Caco-2 (cell line): ENCODE measurements at regions not wholly inside any gene's neighbourhood (a gene's known extent, or its start where the extent isn't known, plus 50 kb on each side); places are given as distances from the start of the nearest gene placed in this dataset.

Experiments
- BruUV-seq: library from RNA; stranded (reverse); fragments of 400-500 nt; replicated peaks from 2 replicates; lab custom pipeline; 2021; lab: Mats Ljungman, UMichigan
- CTCF ChIA-PET: fragments of 300-600 bp; sonication (Branson Sonifier 250); formaldehyde crosslinking; loops from one replicate; lab custom pipeline; 2022; ENCODE audit warnings: antibody characterized with exemption; lab: Charles Lee
- POLR2A ChIA-PET: fragments of 300-600 bp; sonication (Branson Sonifier 250); formaldehyde crosslinking; loops from one replicate; lab custom pipeline; 2022; ENCODE audit warnings: antibody characterized with exemption; lab: Charles Lee
- DNase-seq, 2 experiments: peaks; one replicate each; pipeline versions ENCODE4 v3.0.0 to v3.0.0-alpha.2; 2020 to 2022
- H3K27me3 ChIP-seq: replicated peaks from 2 replicates; pipeline ENCODE4 v1.6.0; 2011; ENCODE audit warnings: low read length; ENCODE audit not compliant: control insufficient read depth, insufficient read depth
- H3K36me3 ChIP-seq: 2 replicates; pipeline ENCODE4 v1.5.1; 2011; ENCODE audit warnings: low read length; ENCODE audit not compliant: control insufficient read depth, insufficient read depth
- H3K4me1 ChIP-seq: fragments of 250-450 bp; sonication (Bioruptor Pico); 2 replicates; pipeline ENCODE4 v1.5.1; 2020; ENCODE audit warnings: mild to moderate bottlenecking
- H3K4me3 ChIP-seq: 2 replicates; pipeline ENCODE4 v1.5.1; 2011; ENCODE audit warnings: low read depth, mild to moderate bottlenecking, control low read depth, low read length
- H3K9me3 ChIP-seq: fragments of 250-450 bp; sonication (Bioruptor Pico); 2 replicates; pipeline ENCODE4 v1.5.1; 2020; ENCODE audit warnings: mild to moderate bottlenecking, moderate library complexity
- H3K27ac Mint-ChIP-seq: one replicate; pipeline ENCODE4 v1.8.0; 2022; ENCODE audit warnings: mixed read lengths; ENCODE audit not compliant: unreplicated experiment
- H3K27me3 Mint-ChIP-seq: one replicate; pipeline ENCODE4 v1.8.0; 2022; ENCODE audit warnings: mixed read lengths; ENCODE audit not compliant: insufficient read depth, unreplicated experiment
- H3K36me3 Mint-ChIP-seq: one replicate; pipeline ENCODE4 v1.8.0; 2022; ENCODE audit warnings: mild to moderate bottlenecking, mixed read lengths; ENCODE audit not compliant: insufficient read depth, unreplicated experiment
- H3K4me1 Mint-ChIP-seq: one replicate; pipeline ENCODE4 v1.8.0; 2022; ENCODE audit warnings: low read depth, mixed read lengths; ENCODE audit not compliant: unreplicated experiment
- H3K4me3 Mint-ChIP-seq: one replicate; pipeline ENCODE4 v1.8.0; 2022; ENCODE audit warnings: mild to moderate bottlenecking, moderate library complexity, mixed read lengths; ENCODE audit not compliant: unreplicated experiment
- H3K9me3 Mint-ChIP-seq: one replicate; pipeline ENCODE4 v1.8.0; 2022; ENCODE audit warnings: mixed read lengths; ENCODE audit not compliant: unreplicated experiment
- intact Hi-C: fragments of 100-400 bp; cut with micrococcal nuclease; formaldehyde crosslinking; loops from one replicate; pipeline ENCODE4 v1.10.0; 2022; ENCODE audit not compliant: unreplicated experiment
- TF ChIP-seq, protein P1 (sequence below), 2 experiments: fragments of 200-600 bp in 1 of 2; IDR thresholded peaks; 1 replicate in 1 of 2; 2 replicates in 1 of 2; pipeline versions ENCODE4 v1.5.1 to v1.8.0; 2011 to 2022; ENCODE audit warnings: antibody characterized with exemption in 1 of 2, control low read depth in 1 of 2, inconsistent platforms in 1 of 2, low read depth in 1 of 2, low read length in 1 of 2, mild to moderate bottlenecking in 1 of 2, moderate library complexity in 1 of 2; ENCODE audit not compliant: insufficient read depth in 1 of 2, severe bottlenecking in 1 of 2, unreplicated experiment in 1 of 2

GRCh38 chr7:132733860-132734259 is 157.6 kb upstream of the PLXNA4 start:
- Mint-ChIP-seq H3K27me3 (peaks cover 26% of the 10 kb centered on the region), H3K4me1 (no peaks in the 10 kb centered on the region), H3K27ac (no peak overlapping the region), H3K4me3 (no peak overlapping the region), H3K9me3 (no peaks in the 10 kb centered on the region), H3K36me3 (no peaks in the 10 kb centered on the region)
- no TSS peak for BruUV-seq
- H3K4me3 ChIP-seq = no peak overlapping the region
- TF ChIP-seq, protein P1, sequence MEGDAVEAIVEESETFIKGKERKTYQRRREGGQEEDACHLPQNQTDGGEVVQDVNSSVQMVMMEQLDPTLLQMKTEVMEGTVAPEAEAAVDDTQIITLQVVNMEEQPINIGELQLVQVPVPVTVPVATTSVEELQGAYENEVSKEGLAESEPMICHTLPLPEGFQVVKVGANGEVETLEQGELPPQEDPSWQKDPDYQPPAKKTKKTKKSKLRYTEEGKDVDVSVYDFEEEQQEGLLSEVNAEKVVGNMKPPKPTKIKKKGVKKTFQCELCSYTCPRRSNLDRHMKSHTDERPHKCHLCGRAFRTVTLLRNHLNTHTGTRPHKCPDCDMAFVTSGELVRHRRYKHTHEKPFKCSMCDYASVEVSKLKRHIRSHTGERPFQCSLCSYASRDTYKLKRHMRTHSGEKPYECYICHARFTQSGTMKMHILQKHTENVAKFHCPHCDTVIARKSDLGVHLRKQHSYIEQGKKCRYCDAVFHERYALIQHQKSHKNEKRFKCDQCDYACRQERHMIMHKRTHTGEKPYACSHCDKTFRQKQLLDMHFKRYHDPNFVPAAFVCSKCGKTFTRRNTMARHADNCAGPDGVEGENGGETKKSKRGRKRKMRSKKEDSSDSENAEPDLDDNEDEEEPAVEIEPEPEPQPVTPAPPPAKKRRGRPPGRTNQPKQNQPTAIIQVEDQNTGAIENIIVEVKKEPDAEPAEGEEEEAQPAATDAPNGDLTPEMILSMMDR (IDR thresholded peaks at IDR 0.05; ENCODE audit: insufficient read depth in 1 of 2, low read depth in 1 of 2, low read length in 1 of 2, severe bottlenecking in 1 of 2, unreplicated experiment in 1 of 2) = no peak
- ChIA-PET POLR2A (no interaction called here), CTCF (no interaction called here)
- H3K27me3 ChIP-seq = no peaks in the 10 kb centered on the region
- no peaks in the 10 kb centered on the region for H3K4me1 ChIP-seq
- H3K36me3 ChIP-seq = no peaks in the 10 kb centered on the region
- no peak for DNase-seq
- intact Hi-C loops = no loop called here
- H3K9me3 ChIP-seq = no peaks in the 10 kb centered on the region

- no peaks in the 10 kb centered on the region for H3K36me3 Mint-ChIP-seq
- H3K27ac Mint-ChIP-seq = no peak overlapping the region
- H3K4me1 ChIP-seq = no peaks in the 10 kb centered on the region
- TF ChIP-seq, protein P1 (IDR thresholded peaks at IDR 0.05; ENCODE audit: insufficient read depth in 1 of 2, low read depth in 1 of 2, low read length in 1 of 2, severe bottlenecking in 1 of 2, unreplicated experiment in 1 of 2) = no peak
- intact Hi-C loops = no loop called here
- no peak overlapping the region for H3K4me3 Mint-ChIP-seq
- no peak overlapping the region for H3K4me3 ChIP-seq
- H3K4me1 Mint-ChIP-seq = no peaks in the 10 kb centered on the region
- H3K36me3 ChIP-seq = no peaks in the 10 kb centered on the region
- H3K9me3 Mint-ChIP-seq = no peaks in the 10 kb centered on the region
- peaks cover 20% of the 10 kb centered on the region for H3K27me3 Mint-ChIP-seq
- no TSS peak for BruUV-seq
- POLR2A ChIA-PET = no interaction called here
- CTCF ChIA-PET = no interaction called here
- no peaks in the 10 kb centered on the region for H3K9me3 ChIP-seq
- no peak for DNase-seq
- no peaks in the 10 kb centered on the region for H3K27me3 ChIP-seq
These were observed 156.1 kb upstream of the PLXNA4 start for GRCh38 chr7:132732321-132732865.

GRCh38 chr7:132730105-132730504 is 153.8 kb upstream of the PLXNA4 start:
- CTCF ChIA-PET = no interaction called here
- intact Hi-C loops = no loop called here
- no peaks in the 10 kb centered on the region for H3K36me3 Mint-ChIP-seq
- Histone ChIP-seq H3K9me3 (no peaks in the 10 kb centered on the region), H3K27me3 (no peaks in the 10 kb centered on the region), H3K4me3 (no peak overlapping the region), H3K4me1 (no peaks in the 10 kb centered on the region), H3K36me3 (no peaks in the 10 kb centered on the region)
- POLR2A ChIA-PET = no interaction called here
- H3K27ac Mint-ChIP-seq = no peak overlapping the region
- H3K4me1 Mint-ChIP-seq = no peaks in the 10 kb centered on the region
- TF ChIP-seq, protein P1 (IDR thresholded peaks at IDR 0.05; ENCODE audit: insufficient read depth in 1 of 2, low read depth in 1 of 2, low read length in 1 of 2, severe bottlenecking in 1 of 2, unreplicated experiment in 1 of 2) = no peak
- BruUV-seq = no TSS peak
- no peaks in the 10 kb centered on the region for H3K9me3 Mint-ChIP-seq
- no peak overlapping the region for H3K4me3 Mint-ChIP-seq
- peaks cover 12% of the 10 kb centered on the region for H3K27me3 Mint-ChIP-seq
- DNase-seq = no peak
